Loucy (cell line): ENCODE measurements at regions not wholly inside any gene's neighbourhood (a gene's known extent, or its start where the extent isn't known, plus 50 kb on each side); places are given as distances from the start of the nearest gene placed in this dataset.

Experiments used
- CTCF ChIP-seq: fragments of 200-600 bp; sonication (generic); conservative IDR thresholded peaks from 2 replicates; pipeline ENCODE4 v1.5.1; 2014; ENCODE audit warnings: mild to moderate bottlenecking, antibody characterized with exemption, low read length
- EZH2phosphoT487 ChIP-seq: fragments of 200-600 bp; IDR thresholded peaks from 2 replicates; pipeline ENCODE4 v1.6.1; 2018; ENCODE audit warnings: antibody characterized with exemption, mild to moderate bottlenecking, moderate library complexity, borderline replicate concordance

- TF ChIP-seq CTCF (no peak), EZH2phosphoT487 (no peak)
Measured at GRCh38 chr15:78695046-78695671, 54.1 kb upstream of the CHRNB4 start.
